NB4 (cell line): ENCODE measurements at regions not wholly inside any gene's neighbourhood (a gene's known extent, or its start where the extent isn't known, plus 50 kb on each side); places are given as distances from the start of the nearest gene placed in this dataset.

Experiments used
- CTCF ChIP-seq: IDR thresholded peaks from one replicate; pipeline ENCODE4 v1.5.1; 2012; ENCODE audit warnings: low read depth, low read length
- POLR2A ChIP-seq: IDR thresholded peaks from 2 replicates; pipeline ENCODE4 v1.6.1; 2011; ENCODE audit warnings: mild to moderate bottlenecking; ENCODE audit not compliant: insufficient read length; ENCODE audit errors: extremely low read depth

GRCh38 chr9:107404736-107405135 is 84.8 kb downstream of the KLF4 start:
- TF ChIP-seq CTCF: no peak
- TF ChIP-seq POLR2A: no peak
